Glomerular endothelial cell (primary cell): ENCODE measurements at regions not wholly inside any gene's neighbourhood (a gene's known extent, or its start where the extent isn't known, plus 50 kb on each side); places are given as distances from the start of the nearest gene placed in this dataset.

ENCODE experiments used
- DNase-seq: peaks from one replicate; pipeline ENCODE4 v3.0.0-alpha.2; 2011; ENCODE audit warnings: low read depth, low spot score; ENCODE audit errors: extremely low read depth

GRCh38 chr11:111194860-111195568, 50.5 kb upstream of the POU2AF2 start:
- no peak for DNase-seq

DNA sequence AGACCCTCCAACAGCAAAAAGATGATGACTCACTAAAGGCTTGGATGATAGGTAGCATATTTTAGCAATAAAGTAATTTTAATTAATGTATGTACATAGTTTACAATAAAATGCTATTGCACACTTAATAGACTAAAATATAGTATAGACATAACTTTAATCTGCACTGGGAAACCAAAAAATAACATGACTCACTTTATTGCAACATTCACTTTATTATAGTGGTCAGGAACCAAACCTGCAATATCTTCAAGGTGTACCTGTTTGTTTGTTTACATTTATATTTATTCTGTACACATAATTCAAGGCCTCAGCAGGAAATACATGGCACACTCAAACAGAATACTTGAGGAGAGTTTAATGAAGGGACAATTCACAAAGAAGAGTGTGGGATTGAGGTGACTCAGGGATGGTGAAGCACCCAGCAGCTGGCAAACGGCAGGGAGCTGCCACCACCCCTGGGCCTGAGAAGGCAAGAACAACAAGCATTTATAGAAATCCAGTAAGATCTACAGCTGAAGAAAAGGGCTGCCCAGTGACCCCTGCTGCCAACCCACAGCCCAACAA, 51.5 kb upstream of the POU2AF2 start:
- DNase-seq, result no peak

DNA sequence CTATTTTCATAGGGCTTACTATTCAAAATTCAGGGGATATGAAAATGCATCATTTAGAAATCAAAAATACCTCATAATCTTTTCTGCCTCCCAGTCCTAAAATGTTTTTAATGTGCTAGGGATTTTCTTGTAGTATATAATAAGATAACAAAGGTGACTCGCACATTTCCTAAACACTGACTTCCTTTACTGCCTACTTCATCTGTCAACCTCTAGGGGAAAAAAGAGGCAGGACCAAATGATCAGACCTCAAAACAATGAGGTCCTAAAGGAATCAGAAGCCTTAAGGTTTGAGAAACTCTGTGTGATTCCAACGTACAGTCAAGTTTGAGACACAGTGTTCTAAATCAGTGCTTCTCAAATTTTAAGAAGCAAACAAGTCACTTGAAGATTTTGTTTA, 56.1 kb upstream of the POU2AF2 start:
- no peak for DNase-seq

DNA sequence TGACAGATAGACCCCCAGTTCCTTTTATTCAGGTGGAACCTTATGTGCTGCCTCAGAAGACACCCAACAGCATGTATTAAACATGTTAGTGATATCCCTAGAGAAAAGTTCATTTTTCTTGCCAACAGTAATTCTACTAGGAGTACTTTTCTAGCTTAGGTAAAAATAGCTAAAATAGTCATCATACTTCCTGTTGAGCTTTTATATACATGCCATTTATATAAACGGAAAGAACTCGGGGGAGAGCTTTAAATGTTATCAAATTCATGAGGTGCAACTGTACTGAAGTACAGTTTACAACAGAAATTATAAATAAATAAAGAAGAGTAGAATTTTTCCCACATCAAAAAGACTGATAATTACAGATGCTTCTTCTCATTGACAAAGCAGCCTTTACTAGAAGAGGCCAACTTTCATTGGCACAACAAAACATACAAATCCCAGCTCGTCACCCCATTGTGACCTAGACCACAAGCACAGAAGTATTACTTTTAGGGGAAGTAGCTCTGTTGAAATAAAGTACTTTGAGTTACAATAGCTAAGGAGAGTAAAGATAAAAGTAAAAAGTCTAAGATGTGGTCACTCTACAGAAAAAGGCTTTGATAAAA, 59.1 kb upstream of the POU2AF2 start:
- no peak for DNase-seq

- no peak for DNase-seq
Measured at GRCh38 chr11:111185266-111185665, 60.3 kb upstream of the POU2AF2 start.

- no peak for DNase-seq
Measured at GRCh38 chr11:111183706-111184105, 61.8 kb upstream of the POU2AF2 start.

GRCh38 chr11:111179184-111179910, 66.2 kb upstream of the POU2AF2 start:
- DNase-seq, result no peak

GRCh38 chr11:111177037-111177871, 68.3 kb upstream of the POU2AF2 start:
- DNase-seq, result no peak

- no peak for DNase-seq
Measured at GRCh38 chr11:111176603-111177002, 68.9 kb upstream of the POU2AF2 start.

GRCh38 chr11:111173221-111173620, 72.3 kb upstream of the POU2AF2 start:
- DNase-seq, result no peak

DNA sequence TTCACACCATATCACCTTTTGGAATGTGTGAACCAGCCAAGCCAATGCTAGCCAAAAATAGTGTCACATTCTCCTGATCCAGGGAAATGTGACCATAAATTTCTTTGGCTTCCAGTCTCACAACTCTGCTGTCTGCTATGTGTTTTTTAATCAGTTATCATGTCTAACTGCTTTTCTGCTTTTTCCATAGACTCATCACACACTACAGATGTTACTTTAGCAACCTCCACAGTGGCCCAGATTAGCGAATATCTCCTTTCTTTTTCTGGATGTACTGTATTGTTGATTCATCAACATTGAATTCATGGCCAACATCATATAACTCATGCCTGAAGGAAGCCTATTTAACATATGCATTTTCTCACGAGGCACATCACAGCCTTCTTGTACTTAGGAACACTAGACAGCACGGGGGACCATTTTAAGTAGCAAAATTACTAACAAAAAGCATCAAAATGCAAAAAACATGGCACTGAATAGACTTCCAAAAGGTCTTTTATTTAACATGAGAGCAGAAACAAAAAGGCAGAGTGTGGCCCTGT, 73.1 kb upstream of the POU2AF2 start:
- DNase-seq, result no peak

- no peak for DNase-seq
Measured at GRCh38 chr11:111170761-111171379, 74.7 kb upstream of the POU2AF2 start.

- DNase-seq, result no peak
Measured at GRCh38 chr11:111169367-111169766, 76.2 kb upstream of the POU2AF2 start.

DNA sequence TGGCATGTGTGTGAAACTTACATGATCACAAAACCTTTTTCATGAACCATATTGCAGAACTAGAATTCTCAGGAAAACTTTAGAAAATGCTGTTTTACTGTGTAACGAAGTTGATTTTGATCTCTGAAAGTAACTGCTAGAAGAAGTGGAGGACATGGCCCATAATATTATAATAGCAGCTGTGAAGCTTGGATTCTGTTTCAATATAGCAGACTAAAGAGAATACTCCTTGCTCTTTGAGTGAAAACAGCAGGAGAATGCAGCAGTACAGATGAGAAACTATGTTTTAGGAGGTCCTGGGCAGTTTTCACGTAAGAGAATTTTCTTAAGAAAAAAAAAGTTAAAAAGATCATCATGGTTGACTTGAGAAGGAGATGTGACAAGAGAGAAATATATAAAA, 76.7 kb upstream of the POU2AF2 start:
- no peak for DNase-seq

- no peak for DNase-seq
Measured at GRCh38 chr11:111167666-111168065, 77.9 kb upstream of the POU2AF2 start.

DNA sequence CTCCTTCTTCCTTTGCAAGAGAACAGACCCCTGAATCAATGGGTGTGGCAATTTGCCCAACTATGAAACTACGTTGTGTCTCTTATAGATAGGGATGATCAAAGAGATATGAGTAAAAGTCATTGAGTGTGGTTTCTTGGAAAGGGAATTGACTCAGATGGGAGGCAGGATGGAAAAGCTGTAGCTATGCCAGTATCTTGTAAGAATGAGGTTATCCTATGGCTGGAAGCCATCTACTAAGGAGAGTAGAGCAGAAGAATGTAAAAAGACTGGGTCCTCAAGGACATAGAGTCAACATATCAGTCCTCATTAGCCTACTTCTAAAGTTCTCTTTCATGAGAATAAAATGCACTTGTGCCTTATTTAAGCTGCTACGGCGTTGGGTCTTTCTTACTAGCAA, 78.9 kb upstream of the POU2AF2 start:
- no peak for DNase-seq

GRCh38 chr11:111162305-111162704, 83.2 kb upstream of the POU2AF2 start:
- DNase-seq, result no peak

DNA sequence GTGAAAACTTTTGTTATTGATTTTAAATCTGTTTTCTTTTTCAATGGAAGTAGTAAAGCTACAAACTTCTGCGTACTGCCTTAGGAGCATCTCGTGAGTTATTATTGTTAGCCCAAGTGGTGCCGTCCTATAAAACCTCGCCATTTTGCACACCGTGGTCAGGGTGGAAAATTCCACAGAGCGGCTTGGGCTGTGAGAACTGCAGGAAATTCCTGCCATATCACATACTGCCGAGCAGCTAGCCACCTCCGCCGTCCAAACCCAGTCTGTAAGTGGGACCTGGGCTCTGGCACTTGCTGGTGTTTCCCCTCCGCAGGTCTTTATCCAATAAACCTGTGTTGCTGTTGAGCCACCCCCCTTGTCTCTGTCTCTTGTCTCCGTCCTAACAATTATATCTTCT, 88.0 kb upstream of the POU2AF2 start:
- no peak for DNase-seq

- no peak for DNase-seq
Measured at GRCh38 chr11:111155021-111155420, 90.5 kb upstream of the POU2AF2 start.

- no peak for DNase-seq
Measured at GRCh38 chr11:111153194-111153593, 92.3 kb upstream of the POU2AF2 start.
